HG02763 (cell line): ENCODE measurements at regions not wholly inside any gene's neighbourhood (a gene's known extent, or its start where the extent isn't known, plus 50 kb on each side); places are given as distances from the start of the nearest gene placed in this dataset.

ENCODE experiments used
- ATAC-seq: cut with Tn5 transposase; IDR thresholded peaks from one replicate; pipeline ENCODE4 v1.9.1; 2021; ENCODE audit warnings: mild to moderate bottlenecking, moderate library complexity; ENCODE audit not compliant: unreplicated experiment

- no peak for ATAC-seq
These were observed 546.7 kb upstream of the ADARB2 start for GRCh38 chr10:2284071-2284470.

GRCh38 chr10:2282202-2282601, 544.9 kb upstream of the ADARB2 start:
- ATAC-seq: no peak

- no peak for ATAC-seq
These were observed 543.5 kb upstream of the ADARB2 start for GRCh38 chr10:2280713-2281300.

- no peak for ATAC-seq
These were observed 542.4 kb upstream of the ADARB2 start for GRCh38 chr10:2279711-2280110.

GRCh38 chr10:2278363-2278762, 541.0 kb upstream of the ADARB2 start:
- no peak for ATAC-seq

- no peak for ATAC-seq
These were observed 526.2 kb upstream of the ADARB2 start for GRCh38 chr10:2263561-2263960.

GRCh38 chr10:2262878-2263277, 525.6 kb upstream of the ADARB2 start:
- ATAC-seq: no peak

GRCh38 chr10:2262333-2262732, 525.0 kb upstream of the ADARB2 start:
- no peak for ATAC-seq

- ATAC-seq: no peak
These were observed 518.9 kb upstream of the ADARB2 start for GRCh38 chr10:2256241-2256640.

- ATAC-seq: no peak
These were observed 514.8 kb upstream of the ADARB2 start for GRCh38 chr10:2252096-2252495.

- ATAC-seq: no peak
These were observed 514.3 kb upstream of the ADARB2 start for GRCh38 chr10:2251631-2252030.

- ATAC-seq: no peak
These were observed 509.4 kb upstream of the ADARB2 start for GRCh38 chr10:2246747-2247146.

GRCh38 chr10:2245580-2245979, 508.3 kb upstream of the ADARB2 start:
- ATAC-seq: no peak

- no peak for ATAC-seq
These were observed 507.1 kb upstream of the ADARB2 start for GRCh38 chr10:2244471-2244870.

- ATAC-seq: no peak
These were observed 499.6 kb upstream of the ADARB2 start for GRCh38 chr10:2236876-2237275.

- ATAC-seq: no peak
These were observed 495.2 kb upstream of the ADARB2 start for GRCh38 chr10:2232479-2232878.

- ATAC-seq: no peak
These were observed 493.2 kb upstream of the ADARB2 start for GRCh38 chr10:2230478-2230877.

- ATAC-seq: no peak
These were observed 491.1 kb upstream of the ADARB2 start for GRCh38 chr10:2228320-2228901.

GRCh38 chr10:2225609-2226008, 488.3 kb upstream of the ADARB2 start:
- ATAC-seq: no peak

- ATAC-seq: no peak
These were observed 486.4 kb upstream of the ADARB2 start for GRCh38 chr10:2223548-2224320.

- no peak for ATAC-seq
These were observed 485.3 kb upstream of the ADARB2 start for GRCh38 chr10:2222631-2223030.

GRCh38 chr10:2214805-2215204, 477.5 kb upstream of the ADARB2 start:
- ATAC-seq: no peak
